GDM1 (cell line): ENCODE measurements at regions not wholly inside any gene's neighbourhood (a gene's known extent, or its start where the extent isn't known, plus 50 kb on each side); places are given as distances from the start of the nearest gene placed in this dataset.

Source experiments
- DNase-seq: peaks from one replicate; lab custom pipeline; 2025; lab: John Stamatoyannopoulos, UW

DNA sequence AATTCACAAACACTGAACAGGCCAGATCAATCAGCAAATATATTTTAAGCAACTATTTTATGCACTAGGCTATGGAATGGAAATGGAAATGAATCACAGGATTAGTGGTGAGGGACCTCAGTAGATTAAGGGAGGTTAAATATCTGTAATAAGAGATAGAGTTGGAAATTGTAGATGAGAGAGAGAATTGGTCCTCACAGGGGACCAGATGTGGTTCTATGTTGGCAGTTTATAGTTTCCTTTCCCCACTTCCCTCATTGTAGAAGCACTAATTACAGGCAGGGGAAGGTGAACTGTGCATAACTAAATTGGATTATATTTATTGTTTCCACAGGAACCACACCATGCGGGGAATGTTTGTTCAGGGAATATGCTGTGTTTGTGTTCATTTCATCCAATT lies 496.2 kb downstream of the ARHGEF28 start:
- DNase-seq: no peak

DNA sequence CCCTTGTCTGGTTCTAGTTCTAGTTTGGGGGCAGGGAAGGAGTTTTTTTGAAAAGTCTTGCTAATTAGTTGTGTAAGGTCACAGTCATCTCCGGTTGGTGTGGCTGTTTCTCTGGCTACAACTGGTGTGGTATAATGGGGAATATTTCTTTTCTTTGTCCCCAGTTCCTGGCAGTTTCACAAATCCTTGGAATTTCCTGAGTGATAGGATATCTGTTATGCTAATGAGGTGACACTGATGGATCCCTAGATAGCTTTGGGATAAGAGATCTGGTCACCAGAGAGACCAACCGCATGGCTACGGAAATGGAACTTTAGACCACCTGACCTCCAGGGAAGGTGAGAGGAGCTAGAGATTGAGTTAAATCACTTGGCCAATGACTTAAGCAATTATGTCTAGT lies 494.6 kb downstream of the ARHGEF28 start:
- DNase-seq: no peak

DNA sequence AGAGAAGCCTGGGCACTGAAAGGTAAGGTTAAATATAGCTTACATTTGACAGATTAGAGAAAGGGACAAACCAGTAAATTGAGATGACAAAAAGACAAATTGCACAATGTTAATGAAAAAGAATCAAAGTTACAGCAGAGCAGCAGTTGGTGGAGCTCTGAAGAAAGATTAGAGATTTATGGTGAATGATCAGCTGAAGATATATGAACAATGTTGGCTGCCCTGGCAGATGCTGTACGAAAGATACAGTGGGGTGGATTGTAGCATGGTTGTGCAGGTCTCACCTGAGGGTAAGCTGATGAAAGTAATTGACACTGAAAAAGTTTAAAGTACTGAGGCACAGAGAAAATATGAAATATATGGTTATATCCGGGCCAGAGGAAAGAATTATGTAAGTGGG lies 492.1 kb downstream of the ARHGEF28 start:
- no peak for DNase-seq

DNA sequence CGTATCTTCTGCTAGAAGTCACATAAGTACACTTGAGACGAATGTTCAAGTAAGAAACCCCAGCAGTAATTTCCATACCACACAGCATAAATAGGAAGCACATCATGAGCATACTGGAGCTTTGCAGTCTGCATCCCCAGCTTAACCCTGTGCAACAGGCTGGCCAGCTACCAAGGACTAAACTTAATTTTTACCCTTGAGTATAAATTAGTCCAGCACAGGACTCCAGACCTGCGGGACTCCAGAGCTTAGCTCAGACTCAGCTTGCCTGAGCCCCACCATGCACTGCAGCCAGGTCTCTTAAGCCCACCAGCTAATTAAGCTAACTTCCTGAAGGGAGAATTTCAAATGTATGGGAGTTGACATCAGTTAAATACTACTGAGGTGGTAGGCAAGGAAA lies 491.0 kb downstream of the ARHGEF28 start:
- no peak for DNase-seq

DNA sequence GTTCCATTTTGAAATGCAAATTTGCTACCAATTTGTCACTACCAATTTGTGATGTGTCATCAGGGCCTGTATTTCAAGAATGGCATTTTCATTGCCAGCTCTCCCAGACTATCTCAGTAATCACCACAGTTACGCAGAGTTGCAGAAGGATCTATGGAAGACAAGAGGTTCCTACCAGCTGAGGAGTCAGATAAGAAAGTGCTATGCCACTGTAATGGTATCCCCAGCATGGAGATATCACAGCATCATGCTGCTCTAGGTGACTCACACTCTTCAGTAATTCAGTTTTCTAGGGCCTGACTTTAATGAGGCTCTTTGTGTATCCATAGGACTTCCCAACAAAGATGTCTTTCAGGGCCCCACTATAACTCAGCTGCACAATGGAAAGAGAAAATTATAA lies 490.3 kb downstream of the ARHGEF28 start:
- DNase-seq: no peak

DNA sequence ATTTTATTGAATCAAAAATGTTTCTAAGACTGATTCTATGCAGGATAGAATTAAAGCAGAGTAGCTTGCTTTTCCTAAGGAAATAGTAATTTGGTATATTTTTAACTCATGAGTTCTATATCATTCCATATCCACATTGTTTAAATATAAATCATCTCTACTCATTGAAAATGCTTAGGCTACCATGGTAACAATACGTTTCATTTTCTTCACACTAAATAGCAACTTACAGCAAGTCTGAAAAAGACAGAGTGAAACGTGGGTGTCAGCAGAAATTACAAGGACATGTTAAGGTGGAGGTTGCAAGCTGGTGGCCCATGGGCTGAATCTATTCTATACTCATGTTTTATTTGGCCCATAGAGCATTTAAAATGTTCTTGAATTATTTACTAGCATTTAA lies 487.9 kb downstream of the ARHGEF28 start:
- DNase-seq: no peak

DNA sequence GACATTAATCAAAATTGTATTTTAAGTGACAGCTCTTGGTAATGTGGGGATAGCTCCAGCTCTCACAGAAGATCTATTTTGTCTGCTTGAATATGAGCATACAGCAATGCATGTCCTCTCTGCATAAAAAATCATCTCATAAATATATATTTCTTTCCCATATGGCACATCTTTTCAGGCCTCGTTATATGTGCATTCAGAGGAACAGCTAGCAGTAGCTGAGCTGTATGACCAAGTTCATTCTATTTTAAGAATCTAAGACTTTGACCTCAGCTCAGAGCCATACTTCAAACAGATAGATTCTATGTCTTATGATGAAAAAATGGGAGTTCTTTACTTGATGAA lies 487.2 kb downstream of the ARHGEF28 start:
- DNase-seq: no peak

DNA sequence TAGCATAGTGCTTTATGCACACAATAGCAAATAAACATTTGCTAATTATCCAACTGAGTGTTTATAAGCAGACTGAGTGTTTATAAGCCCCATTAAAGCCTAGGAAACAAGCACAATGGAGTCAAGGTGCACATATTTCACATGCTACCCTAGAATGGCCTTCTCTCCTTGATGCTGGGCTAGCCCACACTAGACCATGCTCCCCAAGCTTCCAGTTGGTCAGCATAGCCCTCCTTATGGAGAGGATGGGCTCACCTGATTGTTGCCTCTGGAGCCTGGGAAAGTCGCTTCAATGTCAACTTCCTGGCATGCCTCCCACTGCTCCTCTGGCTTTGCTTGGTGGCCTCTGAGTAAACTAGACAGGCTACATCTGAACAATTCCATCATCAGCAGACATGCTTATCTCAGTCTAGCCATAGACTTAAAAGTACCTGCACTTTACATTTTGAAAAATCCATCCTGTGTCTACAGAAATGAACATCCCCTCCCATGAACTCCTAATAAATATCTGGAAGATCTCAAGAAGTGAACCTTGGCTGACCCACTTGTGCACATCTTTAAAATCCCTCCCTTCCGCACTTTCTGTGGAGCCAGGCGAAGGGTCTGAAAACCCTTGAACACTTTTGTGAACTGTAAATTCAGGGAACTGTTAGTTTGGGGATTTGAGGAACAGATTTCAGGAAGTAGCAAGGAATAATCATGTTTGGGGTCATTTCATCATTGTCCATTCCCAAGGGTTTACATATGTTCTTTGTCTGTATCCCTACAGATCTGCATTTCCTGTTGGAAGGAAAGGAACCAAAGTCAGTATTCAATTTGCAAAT lies 486.6 kb downstream of the ARHGEF28 start:
- DNase-seq: no peak

DNA sequence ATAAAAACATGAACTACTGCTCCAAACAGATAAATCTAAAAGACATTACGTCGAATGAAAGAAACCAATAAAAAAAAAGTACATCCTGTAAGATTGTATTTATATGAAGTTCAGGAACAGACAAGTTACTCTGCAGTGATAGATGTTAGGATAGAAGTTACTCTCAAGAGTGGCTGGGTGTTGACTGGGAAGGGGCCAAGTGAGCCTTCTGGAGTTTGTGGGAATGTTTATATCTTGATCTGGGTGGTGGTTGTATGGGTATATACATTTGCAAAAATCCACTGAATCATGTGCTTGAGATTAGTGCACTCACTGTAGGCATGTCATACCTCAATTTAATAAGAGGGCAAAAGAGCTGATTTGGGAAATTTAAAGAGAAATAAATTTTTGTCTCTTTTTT lies 485.8 kb downstream of the ARHGEF28 start:
- DNase-seq: no peak

DNA sequence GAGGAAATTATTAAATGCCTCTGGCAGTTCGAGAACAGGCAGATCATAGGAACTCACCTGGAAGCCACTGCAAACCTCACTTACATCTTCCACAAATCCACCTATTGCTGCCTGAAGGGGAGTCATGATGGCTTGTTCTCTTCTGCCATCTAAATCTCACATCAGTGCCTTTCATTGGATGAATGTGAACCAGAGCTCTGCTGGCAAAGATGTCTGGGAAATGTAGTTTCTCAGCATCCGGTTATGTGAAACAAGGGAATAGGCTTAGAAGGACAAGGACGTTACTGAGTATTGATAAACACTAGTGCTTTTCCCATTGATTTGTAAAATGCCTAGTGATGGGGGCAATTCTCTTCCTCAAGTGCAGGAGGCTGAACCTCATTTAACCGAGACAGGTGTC lies 483.3 kb downstream of the ARHGEF28 start:
- no peak for DNase-seq

DNA sequence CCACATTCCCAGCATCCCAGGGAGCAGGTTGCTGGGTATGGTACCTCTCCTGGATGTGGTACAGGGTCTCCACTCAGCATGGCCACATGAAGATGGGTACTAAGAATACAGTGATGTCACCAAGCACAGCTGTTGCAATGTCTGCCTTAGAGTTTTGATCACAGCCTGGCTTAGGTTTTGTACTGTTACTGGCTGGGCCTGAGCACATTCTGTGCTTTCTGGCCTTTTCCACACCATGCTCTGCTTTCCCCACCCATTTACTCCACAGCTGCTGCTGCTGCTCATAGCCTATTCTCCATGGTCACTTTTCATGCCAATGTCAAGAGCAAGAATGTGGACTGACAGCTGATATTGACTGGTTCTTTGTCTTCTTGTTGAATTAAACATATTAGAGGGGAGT lies 481.9 kb downstream of the ARHGEF28 start:
- no peak for DNase-seq

DNA sequence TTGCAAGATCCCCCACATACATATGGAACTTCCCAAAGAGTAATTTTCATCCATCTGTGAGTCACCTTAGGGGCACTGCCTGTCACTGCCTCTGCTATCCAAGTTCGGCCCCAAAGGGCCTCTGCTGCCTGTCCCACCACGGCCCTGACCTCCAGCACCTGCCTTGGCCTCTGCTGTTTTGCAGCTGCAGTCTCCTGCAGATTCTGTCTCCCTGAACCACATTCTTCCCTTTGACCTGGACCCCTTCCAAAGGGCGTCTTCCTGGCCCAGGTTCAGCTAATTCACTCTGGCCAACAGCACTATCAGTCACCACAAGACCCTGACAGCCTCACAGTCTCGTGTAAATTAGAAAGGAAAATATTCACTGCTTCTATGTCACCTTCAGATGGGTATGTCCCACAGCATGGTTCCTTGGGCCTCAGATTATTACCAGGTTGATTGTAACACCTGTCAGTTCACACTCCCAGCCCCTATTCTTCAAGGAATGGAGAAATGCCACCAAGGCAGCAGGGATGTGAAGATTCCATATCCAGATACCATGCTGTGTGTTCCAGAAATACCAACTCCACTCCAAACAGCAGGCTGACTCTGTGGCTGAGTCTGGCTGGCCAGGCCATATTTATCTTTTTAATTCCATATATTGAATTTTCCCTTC lies 479.3 kb downstream of the ARHGEF28 start:
- no peak for DNase-seq

DNA sequence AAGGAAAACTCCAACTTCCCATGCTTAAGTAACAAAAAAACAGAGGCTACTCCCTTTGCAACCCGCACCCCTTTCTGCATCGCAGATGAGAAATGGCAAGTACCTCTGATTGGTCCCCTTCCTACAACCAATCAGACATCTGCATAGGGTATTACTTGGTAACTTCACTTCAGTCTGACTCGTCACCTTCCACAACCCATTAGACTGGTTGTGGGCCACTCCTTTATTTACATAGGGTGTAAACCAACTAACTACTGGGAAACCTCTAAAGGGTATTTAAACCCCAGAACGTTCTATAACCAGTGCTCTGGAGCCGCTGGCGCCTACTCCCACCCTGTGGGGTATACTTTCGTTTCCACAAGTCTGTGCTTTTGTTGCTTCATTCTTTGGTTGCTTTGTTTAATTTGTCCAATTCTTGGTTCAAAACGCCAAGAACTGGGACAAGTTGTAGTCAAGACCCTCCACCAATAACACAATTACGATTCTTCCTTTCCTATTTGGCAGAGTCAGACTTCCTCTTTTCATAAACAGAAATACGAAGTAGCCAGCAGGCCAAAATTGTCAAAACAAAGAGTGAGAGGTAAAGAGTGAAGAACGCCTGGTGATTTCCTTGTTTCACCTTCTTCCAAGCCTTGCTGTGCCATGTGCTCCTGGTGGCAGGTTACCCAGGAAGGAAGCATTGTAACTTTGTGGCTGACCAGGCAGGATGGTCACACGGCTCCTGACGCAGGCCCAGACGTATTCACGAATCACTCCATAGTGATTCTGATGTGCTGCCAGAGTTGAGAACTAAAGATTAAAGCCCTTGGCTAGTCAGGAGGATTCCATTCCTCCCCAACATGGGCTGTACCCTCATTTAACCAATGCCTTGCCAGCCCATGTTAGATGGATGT lies 477.4 kb downstream of the ARHGEF28 start:
- DNase-seq: no peak

DNA sequence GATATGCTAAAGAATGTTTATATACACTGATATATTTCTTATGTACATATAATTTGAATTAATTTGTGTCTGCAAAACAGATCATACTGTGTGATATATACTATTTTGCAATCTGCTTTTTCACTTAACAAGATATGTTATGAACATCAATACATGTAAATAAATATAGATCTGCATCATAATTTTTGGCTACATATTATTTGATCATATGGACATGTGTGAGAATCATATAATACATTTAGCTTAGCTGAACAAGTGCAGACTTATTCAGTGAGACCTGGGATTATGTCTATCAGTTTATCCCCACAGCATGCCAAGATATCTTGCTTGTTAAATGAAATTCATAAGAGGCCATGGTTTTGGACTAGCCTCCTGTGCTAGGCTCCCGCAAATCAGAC lies 474.3 kb downstream of the ARHGEF28 start:
- DNase-seq: no peak

DNA sequence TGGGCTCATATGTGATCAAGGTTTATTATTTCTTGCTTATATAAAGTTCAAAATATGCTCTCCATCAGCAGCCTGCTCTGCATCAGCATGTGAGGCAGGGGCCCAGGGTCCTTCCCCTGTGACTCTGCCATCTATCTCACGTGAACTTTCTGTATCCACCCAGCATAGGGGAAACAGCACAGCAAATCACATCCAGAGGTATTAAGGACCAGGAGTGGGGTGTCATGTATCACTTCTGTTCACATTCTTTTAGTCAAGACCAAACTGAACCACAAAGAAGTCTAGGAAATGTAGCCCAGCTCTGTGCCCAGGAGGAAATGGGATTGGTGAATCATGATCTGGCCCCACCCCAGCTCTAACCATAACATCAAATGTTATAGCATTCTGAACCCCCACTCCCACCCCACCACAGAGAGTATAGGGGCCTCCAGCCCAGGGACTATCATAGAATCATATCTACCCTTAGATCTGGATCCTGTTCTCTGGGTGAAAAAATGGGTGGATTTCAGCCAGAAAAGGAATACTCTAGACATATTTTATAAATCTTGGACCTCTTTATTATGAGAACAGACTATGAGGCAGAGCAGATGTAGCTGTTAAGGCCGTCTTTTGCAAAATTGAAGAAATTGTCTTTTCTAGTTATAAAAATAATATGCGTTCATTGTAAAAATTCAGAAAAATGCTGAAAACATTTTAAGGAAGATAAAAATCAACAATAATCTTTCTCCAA lies 473.7 kb downstream of the ARHGEF28 start:
- DNase-seq: no peak

DNA sequence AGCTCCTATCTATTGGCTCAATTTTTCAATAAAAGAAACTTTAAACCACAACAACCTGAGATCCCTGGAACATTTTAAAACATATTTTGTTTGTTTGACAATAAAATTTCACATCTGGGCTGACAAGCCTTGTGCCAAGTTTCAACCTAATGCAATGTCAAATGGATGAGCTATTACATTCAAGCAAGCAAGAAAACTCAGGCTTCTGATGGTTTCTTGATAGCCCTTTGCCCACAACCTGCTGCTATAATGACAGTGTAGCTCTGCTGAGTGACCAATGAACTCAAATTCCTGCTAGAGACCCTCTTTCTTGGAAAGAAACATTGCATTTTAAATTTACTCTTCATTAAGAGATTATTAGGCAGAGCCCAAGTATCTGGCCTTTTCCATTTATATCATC lies 472.9 kb downstream of the ARHGEF28 start:
- no peak for DNase-seq

DNA sequence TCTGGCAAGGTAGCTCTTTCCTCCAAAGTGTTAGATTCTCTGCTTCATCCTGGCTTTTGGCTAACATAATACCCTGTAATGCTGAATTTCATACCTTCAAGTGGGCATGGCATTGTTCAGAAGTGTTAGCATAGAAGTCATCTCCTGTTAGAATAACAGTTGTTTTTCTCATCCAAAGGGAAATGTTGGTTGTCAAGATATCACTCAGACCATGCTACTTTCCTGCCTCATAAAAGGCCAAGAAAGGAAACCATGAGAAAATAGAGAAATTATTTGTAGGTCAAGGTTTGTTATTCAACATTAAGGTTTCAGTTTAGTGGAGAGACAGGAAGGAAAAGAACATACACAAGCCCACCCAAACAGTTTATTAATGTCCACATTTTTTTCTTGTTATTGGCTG lies 472.5 kb downstream of the ARHGEF28 start:
- no peak for DNase-seq

DNA sequence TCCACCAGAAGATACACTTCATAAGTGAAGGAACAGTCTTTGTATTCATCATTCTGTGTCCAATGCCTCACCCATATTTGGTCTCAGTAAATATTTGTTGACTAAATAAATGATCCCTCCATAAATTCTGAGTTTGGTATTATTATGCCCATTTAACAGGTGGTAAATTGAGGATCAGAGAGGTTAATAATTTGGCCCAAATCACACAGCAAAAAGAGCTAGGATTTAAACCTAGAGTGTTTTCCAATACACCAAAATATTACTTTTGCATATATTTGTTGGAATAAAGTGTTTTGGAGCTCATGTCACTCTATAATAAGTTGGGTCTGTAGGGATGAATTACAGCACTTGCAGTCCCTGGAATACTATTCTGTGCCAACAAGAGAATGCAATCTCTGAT lies 470.3 kb downstream of the ARHGEF28 start:
- DNase-seq: no peak

DNA sequence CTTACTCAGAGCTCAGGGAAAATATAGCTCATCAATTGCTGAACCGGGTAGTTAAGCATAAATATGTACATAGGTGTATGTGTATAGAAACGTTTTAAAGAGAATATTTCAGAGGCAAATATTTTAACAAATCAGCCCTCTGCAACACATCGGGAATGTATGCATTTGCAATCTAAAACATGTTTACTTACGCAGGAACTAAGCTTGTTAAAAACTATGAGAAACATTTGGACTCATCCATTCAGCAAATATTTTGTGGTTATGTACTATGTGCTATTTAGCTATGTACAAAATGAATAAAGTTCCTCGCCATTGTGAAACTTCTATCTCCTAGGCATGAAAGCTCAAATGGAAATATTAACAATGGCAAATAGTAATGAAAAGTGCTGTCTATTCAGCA lies 469.9 kb downstream of the ARHGEF28 start:
- no peak for DNase-seq

DNA sequence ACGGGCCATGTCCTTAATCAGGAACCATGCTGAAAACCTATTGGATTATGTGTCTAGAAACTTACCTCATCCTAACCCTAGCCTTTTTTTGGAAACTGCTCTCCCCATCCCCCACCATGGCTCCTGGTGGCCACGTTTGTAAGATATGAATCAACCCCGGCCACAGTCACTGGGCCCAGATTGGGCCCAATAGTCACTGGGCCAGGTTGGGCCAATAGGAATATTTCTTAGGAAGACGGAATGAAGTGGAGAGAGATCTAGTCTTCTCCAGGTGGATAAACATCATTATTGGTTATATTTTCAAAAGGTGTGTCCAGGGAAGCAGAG lies 468.7 kb downstream of the ARHGEF28 start:
- no peak for DNase-seq

DNA sequence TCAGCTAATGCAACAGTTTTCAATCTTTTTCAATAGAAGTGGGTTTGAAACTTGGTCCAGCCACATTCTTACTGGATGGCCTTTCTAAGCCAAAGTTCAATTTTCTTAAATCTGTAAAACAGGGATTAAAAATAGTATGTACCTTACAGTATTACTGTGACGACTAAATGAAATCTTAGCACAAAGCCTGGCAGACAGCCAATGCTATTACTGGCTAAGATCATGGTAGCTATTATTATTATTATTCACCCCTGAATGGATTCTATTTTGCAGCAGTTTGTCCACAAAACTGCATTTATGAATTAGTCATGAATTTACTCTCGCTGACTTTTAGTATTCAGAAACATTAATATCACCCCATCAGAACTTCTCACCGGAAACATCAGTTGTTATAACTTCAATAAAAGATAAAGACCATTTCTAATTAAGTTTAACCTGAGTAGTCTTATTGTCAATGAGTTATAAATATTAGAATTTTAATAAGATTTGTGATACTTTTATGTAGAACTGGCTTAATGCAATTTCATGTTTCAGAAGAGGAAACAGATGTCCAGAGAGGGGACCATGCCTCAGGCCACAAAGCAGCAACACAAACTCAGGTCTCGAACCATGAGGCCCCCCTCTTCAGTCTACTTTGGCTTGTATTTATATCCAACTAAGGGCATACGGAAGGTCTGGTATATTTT lies 468.2 kb downstream of the ARHGEF28 start:
- no peak for DNase-seq

DNA sequence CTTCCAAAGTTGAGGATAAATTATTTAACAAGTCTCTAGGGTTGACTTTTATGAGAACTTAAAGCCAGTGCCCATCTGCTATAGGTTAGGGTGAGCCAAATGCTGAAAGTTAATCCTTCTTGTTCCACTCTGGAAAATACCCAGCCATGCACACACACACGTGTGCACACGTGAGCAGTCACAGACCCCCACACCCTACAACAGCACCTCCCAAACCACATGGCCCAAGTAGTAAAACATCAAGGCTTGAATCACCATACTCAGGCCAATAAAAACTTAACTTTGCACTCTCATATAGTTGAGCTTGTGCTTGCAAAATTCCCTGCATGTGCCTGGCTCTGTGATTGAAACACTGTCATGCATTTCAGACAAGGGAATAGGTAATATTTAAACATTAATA lies 467.6 kb downstream of the ARHGEF28 start:
- no peak for DNase-seq
